GM13977 (cell line): ENCODE measurements at regions not wholly inside any gene's neighbourhood (a gene's known extent, or its start where the extent isn't known, plus 50 kb on each side); places are given as distances from the start of the nearest gene placed in this dataset.

Source experiments
- DNase-seq: peaks from one replicate; pipeline ENCODE4 v3.0.0; 2012; ENCODE audit warnings: low spot score
- in situ Hi-C: fragments of 300-500 bp; cut with MboI; formaldehyde crosslinking; loops from one replicate; pipeline ENCODE4 v1.12.0; 2022; ENCODE audit warnings: low sequenced_read_pairs, low pct_unique_long_range_greater_than_20kb, mixed read lengths, inconsistent platforms; ENCODE audit not compliant: unreplicated experiment
- TF ChIP-seq, protein P1 (sequence below): IDR thresholded peaks from 2 replicates; pipeline ENCODE4 v1.5.1; 2012; ENCODE audit warnings: mild to moderate bottlenecking, control low read depth; ENCODE audit not compliant: insufficient read depth; ENCODE audit errors: extremely low read depth, missing control alignments

DNA sequence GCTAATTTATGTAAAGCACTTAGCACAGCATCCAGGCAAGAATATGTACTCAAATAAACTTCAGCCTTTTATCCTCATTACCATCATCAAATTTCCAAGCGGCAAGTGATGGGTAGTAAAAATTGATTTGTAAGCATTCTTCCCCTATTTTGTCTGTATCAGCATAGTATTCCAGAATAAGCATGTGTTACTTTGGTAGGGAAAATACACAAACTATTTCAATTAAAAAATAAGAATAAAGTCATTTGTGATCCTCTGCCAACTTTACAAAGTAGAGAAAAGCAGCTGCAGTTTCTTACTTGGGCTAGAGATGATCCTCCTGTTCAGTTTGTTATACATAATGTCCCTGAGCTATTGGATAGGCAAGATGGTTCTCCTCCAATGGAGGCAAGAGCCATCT, 493.2 kb downstream of the ZEB2 start:
- TF ChIP-seq, protein P1, sequence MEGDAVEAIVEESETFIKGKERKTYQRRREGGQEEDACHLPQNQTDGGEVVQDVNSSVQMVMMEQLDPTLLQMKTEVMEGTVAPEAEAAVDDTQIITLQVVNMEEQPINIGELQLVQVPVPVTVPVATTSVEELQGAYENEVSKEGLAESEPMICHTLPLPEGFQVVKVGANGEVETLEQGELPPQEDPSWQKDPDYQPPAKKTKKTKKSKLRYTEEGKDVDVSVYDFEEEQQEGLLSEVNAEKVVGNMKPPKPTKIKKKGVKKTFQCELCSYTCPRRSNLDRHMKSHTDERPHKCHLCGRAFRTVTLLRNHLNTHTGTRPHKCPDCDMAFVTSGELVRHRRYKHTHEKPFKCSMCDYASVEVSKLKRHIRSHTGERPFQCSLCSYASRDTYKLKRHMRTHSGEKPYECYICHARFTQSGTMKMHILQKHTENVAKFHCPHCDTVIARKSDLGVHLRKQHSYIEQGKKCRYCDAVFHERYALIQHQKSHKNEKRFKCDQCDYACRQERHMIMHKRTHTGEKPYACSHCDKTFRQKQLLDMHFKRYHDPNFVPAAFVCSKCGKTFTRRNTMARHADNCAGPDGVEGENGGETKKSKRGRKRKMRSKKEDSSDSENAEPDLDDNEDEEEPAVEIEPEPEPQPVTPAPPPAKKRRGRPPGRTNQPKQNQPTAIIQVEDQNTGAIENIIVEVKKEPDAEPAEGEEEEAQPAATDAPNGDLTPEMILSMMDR = no peak
- DNase-seq = no peak
- in situ Hi-C loops = no loop called here

DNA sequence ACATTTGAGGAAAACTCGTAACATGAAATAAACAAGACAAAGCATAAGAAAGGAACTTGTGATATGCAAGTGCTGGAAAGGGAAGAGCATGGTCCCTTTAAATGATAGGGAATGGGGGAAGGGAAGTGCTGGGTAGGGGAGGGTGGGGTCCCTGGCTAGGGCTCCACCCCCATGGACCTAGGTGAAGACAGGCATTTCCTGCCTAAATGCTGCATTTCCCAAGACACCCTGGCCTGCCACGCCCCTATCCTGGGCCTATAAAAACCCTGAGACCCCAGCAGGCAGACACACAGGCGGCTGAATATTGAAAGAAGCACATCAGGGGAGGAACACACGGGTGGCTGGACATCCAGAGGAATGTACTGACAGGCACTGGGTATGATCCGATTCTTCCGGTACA, 499.9 kb downstream of the ZEB2 start:
- DNase-seq = no peak
- in situ Hi-C loops = no loop called here
- TF ChIP-seq, protein P1 = no peak

DNA sequence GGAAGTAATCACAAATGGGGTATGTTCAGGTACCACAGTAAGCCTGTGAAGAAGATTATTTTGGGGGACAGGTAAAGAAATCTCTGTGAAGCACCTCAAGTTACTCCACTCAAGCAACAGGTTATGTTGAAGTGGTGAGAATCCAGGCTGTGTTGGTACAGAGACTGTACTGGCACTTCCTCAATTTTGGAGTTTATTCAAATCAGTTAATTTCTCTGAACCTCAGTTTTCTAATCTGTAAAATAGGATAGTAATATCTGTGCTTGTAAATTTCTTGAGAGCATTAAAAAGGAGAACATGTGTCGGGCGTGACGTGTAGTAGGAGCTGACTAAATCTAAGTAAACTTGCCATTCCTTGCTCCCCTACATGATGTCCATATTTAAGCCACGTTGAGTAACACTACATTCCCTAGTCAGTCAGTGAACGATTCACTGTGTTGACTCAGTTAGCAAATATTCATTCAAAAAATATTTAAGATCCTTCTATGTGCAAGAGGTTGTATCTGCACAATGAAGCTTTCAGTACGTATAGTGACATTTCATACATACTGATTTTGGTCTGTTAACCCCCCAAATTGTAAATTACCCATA, 504.2 kb downstream of the ZEB2 start:
- TF ChIP-seq, protein P1 = no peak
- in situ Hi-C loops = no loop called here
- no peak for DNase-seq

DNA sequence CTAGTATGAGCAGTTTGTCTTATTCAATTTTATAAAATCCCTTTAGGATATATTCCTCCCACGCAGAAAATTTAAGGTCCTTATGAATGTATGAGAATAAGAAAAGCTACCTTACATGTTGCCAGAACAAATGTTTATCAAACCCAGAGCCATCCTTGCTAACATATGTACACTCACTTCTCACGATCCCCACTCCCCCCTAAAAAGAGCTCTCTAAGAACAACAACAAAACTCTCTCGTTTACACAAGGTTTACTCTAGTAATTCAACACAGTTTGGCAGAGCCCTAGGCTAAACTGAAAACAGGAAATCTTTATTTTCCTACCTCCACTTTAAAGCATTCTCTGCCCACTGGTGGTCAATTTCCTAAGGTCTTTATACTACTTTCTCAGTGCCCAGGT, 504.9 kb downstream of the ZEB2 start:
- DNase-seq = no peak
- TF ChIP-seq, protein P1 = no peak
- in situ Hi-C loops = no loop called here

DNA sequence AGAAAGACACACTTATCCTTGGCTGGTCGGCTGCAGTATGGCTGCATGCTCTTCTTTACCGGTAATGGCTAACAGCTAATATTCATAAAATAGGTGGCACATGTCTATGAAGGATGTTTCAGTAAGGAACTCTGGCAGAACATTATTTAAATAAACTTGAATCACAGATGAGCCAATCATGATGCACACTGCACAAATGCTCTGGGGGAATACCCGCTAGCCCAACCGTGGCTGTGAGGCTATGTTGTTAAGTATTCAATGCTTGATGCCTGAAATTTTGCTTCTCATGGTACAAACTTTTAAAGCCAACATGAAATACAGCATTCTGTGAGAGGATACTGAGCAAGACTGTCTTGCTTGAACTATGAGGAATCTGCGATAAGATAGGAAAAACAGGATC, 505.8 kb downstream of the ZEB2 start:
- in situ Hi-C loops = no loop called here
- DNase-seq = no peak
- TF ChIP-seq, protein P1 = no peak

DNA sequence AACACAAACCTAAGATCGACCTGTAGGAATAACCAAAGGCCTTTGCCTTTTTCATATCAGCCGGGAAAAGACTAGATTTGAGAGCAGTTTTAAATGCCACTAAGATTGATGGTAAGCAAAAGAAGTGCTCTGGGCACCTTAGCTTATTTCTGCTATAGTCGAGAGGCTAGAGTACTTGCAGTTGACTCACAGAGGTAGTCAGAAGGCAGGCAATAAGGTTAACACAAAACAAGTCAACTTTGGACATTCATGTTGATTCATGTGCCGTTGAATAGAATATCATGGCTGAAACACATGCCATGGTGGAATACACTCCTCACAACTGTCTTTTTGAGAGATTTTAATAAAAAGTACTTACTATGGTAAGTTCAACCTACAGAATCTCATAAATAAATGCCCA, 507.6 kb downstream of the ZEB2 start:
- DNase-seq = no peak
- TF ChIP-seq, protein P1 = no peak
- in situ Hi-C loops = no loop called here

DNA sequence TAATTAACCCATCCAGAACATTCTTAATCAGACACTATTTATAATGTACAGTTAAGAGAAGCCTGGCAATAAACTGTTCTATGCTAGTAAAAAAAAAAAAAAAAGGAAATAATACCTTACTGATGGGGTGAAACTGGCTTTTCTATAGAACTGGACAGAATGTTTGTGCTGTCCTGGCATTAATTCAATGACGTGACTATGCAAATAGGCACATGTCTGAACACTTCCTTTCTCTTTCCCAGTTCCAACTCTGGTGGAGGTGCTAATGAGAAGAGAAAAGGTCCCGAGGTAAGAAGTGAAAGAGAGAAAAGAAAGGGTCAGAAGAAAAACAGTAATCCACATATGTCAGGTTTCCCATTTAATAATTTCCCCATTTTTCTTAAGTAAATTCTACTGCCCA, 508.4 kb downstream of the ZEB2 start:
- no peak for DNase-seq
- TF ChIP-seq, protein P1 = no peak
- in situ Hi-C loops = no loop called here
